ENCODE measurements at regions not wholly inside any gene's neighbourhood (a gene's known extent, or its start where the extent isn't known, plus 50 kb on each side); places are given as distances from the start of the nearest gene placed in this dataset.

GRCh38 chr1:58901008-58901407, 117.2 kb upstream of the JUN start:
- TF ChIP-seq, protein P1, sequence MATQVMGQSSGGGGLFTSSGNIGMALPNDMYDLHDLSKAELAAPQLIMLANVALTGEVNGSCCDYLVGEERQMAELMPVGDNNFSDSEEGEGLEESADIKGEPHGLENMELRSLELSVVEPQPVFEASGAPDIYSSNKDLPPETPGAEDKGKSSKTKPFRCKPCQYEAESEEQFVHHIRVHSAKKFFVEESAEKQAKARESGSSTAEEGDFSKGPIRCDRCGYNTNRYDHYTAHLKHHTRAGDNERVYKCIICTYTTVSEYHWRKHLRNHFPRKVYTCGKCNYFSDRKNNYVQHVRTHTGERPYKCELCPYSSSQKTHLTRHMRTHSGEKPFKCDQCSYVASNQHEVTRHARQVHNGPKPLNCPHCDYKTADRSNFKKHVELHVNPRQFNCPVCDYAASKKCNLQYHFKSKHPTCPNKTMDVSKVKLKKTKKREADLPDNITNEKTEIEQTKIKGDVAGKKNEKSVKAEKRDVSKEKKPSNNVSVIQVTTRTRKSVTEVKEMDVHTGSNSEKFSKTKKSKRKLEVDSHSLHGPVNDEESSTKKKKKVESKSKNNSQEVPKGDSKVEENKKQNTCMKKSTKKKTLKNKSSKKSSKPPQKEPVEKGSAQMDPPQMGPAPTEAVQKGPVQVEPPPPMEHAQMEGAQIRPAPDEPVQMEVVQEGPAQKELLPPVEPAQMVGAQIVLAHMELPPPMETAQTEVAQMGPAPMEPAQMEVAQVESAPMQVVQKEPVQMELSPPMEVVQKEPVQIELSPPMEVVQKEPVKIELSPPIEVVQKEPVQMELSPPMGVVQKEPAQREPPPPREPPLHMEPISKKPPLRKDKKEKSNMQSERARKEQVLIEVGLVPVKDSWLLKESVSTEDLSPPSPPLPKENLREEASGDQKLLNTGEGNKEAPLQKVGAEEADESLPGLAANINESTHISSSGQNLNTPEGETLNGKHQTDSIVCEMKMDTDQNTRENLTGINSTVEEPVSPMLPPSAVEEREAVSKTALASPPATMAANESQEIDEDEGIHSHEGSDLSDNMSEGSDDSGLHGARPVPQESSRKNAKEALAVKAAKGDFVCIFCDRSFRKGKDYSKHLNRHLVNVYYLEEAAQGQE (IDR thresholded peaks at IDR 0.05; ENCODE audit: insufficient read depth in 1 of 2, low read depth in 2 of 2, low read length in 2 of 2), result no peak
- TF ChIP-seq FOXP2 (optimal IDR thresholded peaks at IDR 0.05; ENCODE audit: borderline replicate concordance, extremely low read depth, extremely low read length, insufficient read depth) (no peak), TAF1 (IDR thresholded peaks at IDR 0.05; ENCODE audit: borderline replicate concordance, insufficient read depth, low read length) (no peak), POLR2AphosphoS5 (IDR thresholded peaks at IDR 0.05; ENCODE audit: low read depth, low read length) (no peak), SIN3A (IDR thresholded peaks at IDR 0.05; ENCODE audit: borderline replicate concordance, insufficient read depth, low read length) (no peak)

DNA sequence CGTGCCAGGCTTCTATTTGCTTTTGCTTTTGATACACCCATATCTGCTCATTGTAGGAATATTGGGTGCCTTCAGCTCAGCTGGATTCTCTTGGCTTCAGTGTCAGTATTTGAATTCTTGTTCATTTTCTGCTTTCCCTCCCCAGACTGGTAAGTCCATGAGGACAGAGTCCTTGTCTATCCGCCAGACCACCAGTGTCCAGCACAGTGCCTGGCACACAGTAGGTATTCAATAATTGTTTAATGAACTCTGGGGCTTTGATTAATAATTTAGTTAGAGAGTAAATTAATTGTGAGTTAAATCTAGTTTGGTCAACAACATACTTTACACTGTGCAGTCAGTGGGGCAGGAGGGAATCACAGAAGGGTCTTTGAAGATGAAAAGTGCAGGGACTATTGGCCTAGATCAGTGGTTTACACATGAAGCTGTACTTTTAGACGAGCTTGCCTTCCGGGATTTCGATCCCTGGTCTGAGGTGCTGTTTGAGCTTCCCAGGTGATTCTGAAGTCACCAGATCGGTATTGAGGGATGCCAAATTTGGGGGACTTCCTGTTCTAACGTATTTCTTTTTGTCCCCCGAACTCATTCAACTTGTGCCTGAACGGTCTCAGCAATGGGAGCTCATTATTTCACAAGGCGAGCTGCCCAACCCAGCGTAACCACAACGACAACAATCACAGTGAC, 119.1 kb upstream of the JUN start:
- TF ChIP-seq POLR2AphosphoS5 (IDR thresholded peaks at IDR 0.05; ENCODE audit: low read depth, low read length) (no peak), TAF1 (IDR thresholded peaks at IDR 0.05; ENCODE audit: borderline replicate concordance, insufficient read depth, low read length) (no peak), FOXP2 (optimal IDR thresholded peaks at IDR 0.05; ENCODE audit: borderline replicate concordance, extremely low read depth, extremely low read length, insufficient read depth) (no peak), SIN3A (IDR thresholded peaks at IDR 0.05; ENCODE audit: borderline replicate concordance, insufficient read depth, low read length) (no peak)
- TF ChIP-seq, protein P1 (IDR thresholded peaks at IDR 0.05; ENCODE audit: insufficient read depth in 1 of 2, low read depth in 2 of 2, low read length in 2 of 2), result no peak

DNA sequence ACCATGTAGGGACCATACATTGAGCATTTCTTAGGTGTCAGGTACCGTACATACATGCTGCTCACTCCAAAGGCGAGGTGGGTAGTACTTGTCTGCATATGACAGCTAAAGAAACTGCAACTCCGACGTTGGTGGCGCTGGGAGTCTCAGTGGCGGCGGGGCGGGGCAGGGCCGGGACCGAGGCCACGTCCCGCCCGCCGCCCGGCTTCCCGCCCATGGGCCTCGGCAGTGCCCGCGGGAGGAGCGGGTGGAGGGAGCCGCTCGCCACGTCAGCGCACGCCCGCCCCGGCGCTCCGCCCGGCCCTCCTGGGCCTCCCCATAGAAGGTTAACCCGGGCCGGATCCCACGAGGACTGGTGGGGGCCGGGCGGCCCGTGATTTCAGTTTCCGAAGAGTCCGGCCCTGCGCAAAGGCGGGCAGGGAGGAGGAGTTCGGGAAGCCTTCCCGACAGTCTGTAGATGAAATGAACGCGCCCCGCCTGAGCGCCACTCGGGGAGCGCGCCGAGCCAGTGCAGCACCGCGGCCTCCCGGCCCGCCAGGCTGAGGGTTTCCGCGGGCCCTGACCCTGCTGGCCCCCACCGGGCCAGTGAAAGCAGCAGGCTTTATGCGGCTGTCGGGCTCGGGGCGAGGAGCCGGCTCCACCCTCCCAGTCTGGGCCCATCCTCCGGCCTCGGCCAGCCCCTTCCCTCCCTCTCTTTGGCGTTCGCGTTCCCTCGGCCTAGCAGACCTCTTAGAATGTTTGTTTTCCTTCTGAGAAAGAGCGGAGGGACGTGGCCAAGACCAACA, 119.9 kb upstream of the JUN start:
- TF ChIP-seq POLR2AphosphoS5 (IDR thresholded peaks at IDR 0.05; ENCODE audit: low read depth, low read length) (peak; percentile 36; the same call in 1 of the 2 replicates), FOXP2 (optimal IDR thresholded peaks at IDR 0.05; ENCODE audit: borderline replicate concordance, extremely low read depth, extremely low read length, insufficient read depth) (no peak)

DNA sequence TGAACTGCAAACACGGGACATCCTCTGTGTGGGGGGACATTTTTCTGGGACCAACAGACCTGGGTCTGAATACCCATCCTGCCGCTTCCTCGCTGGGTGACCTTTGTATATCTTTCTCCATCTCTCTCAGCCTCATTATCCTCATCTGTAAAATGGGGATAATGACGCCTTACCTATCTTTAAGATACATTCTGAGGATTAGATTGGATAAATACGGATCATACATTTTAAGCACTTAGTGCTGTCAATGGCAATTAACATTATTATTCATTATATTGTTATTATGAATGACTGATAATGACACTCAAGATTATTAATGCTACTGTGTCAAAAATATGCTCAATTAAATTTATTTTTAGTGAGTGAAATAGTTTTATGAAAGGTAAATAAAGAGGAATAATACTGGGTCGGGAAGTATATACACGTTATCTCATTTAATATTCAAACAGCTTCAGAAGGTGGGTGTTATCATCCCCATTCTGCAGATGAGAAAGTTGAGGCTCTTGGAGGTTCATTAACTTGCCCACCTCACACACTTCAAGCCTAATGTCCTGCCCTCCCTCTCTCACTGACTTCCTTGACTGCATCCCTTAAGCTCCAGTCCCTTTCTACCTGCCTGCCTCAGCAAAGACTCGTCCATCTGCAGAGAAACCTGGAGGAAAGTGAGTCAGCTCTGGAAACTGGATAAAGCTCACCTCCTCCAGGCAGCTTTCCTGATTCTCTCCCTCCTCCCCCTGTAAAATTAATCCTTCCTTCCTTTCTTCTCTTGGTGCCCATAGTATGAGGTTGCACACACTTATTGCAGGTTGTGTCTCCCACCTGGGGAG, 120.7 kb upstream of the JUN start:
- TF ChIP-seq POLR2AphosphoS5 (IDR thresholded peaks at IDR 0.05; ENCODE audit: low read depth, low read length) (no peak), SIN3A (IDR thresholded peaks at IDR 0.05; ENCODE audit: borderline replicate concordance, insufficient read depth, low read length) (no peak), FOXP2 (optimal IDR thresholded peaks at IDR 0.05; ENCODE audit: borderline replicate concordance, extremely low read depth, extremely low read length, insufficient read depth) (no peak), TAF1 (IDR thresholded peaks at IDR 0.05; ENCODE audit: borderline replicate concordance, insufficient read depth, low read length) (no peak)
- TF ChIP-seq, protein P1 (IDR thresholded peaks at IDR 0.05; ENCODE audit: insufficient read depth in 1 of 2, low read depth in 2 of 2, low read length in 2 of 2), result no peak

DNA sequence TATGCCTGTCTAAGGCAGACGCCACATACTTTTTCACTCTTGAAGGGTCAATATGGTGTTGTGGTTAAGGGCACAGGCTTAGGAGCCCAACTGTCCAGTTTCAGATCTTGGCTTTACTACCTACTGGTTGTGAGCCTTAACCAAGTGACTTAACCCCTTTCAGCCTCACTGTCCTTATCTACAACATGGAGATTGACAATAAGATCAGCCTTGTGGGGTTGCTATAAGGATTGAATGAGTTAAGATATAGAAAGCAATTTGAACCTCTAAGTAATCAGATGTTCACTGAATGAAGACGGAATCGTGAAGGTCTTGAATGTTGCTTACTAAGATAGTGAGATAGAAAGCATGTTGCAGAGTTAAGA, 121.3 kb upstream of the JUN start:
- TF ChIP-seq SIN3A (IDR thresholded peaks at IDR 0.05; ENCODE audit: borderline replicate concordance, insufficient read depth, low read length) (no peak), POLR2AphosphoS5 (IDR thresholded peaks at IDR 0.05; ENCODE audit: low read depth, low read length) (no peak), TAF1 (IDR thresholded peaks at IDR 0.05; ENCODE audit: borderline replicate concordance, insufficient read depth, low read length) (no peak), FOXP2 (optimal IDR thresholded peaks at IDR 0.05; ENCODE audit: borderline replicate concordance, extremely low read depth, extremely low read length, insufficient read depth) (no peak)
- TF ChIP-seq, protein P1 (IDR thresholded peaks at IDR 0.05; ENCODE audit: insufficient read depth in 1 of 2, low read depth in 2 of 2, low read length in 2 of 2), result no peak

Data from PFSK-1 (cell line).